NCI-H2081 treated with DMSO at 0.1 percent for 48 hours (cell line): ENCODE measurements at regions not wholly inside any gene's neighbourhood (a gene's known extent, or its start where the extent isn't known, plus 50 kb on each side); places are given as distances from the start of the nearest gene placed in this dataset.
A peak's percentile ranks its signal among the peaks of the same experiment; 100 is the strongest.

Experiments used
- DNase-seq: peaks from one replicate; lab custom pipeline; 2025; lab: John Stamatoyannopoulos, UW

- DNase-seq = no peak
These were observed 373.2 kb upstream of the ID4 start for GRCh38 chr6:19463925-19464324.

GRCh38 chr6:19465256-19465655 lies 371.9 kb upstream of the ID4 start:
- no peak for DNase-seq

- no peak for DNase-seq
These were observed 371.4 kb upstream of the ID4 start for GRCh38 chr6:19465760-19466159.

- DNase-seq = no peak
These were observed 366.8 kb upstream of the ID4 start for GRCh38 chr6:19470333-19470732.

GRCh38 chr6:19472153-19472552 lies 365.0 kb upstream of the ID4 start:
- DNase-seq = no peak

- DNase-seq = no peak
These were observed 364.3 kb upstream of the ID4 start for GRCh38 chr6:19472850-19473249.

- no peak for DNase-seq
These were observed 359.6 kb upstream of the ID4 start for GRCh38 chr6:19477563-19477962.

GRCh38 chr6:19478273-19478672 lies 358.9 kb upstream of the ID4 start:
- DNase-seq = no peak

GRCh38 chr6:19478992-19479391 lies 358.2 kb upstream of the ID4 start:
- no peak for DNase-seq

- no peak for DNase-seq
These were observed 357.6 kb upstream of the ID4 start for GRCh38 chr6:19479551-19479950.

GRCh38 chr6:19492636-19493405 lies 344.3 kb upstream of the ID4 start:
- no peak for DNase-seq

- no peak for DNase-seq
These were observed 335.4 kb upstream of the ID4 start for GRCh38 chr6:19501737-19502245.

GRCh38 chr6:19502301-19502700 lies 334.9 kb upstream of the ID4 start:
- DNase-seq = no peak

GRCh38 chr6:19515939-19516338 lies 321.2 kb upstream of the ID4 start:
- DNase-seq = no peak

- DNase-seq = no peak
These were observed 317.2 kb upstream of the ID4 start for GRCh38 chr6:19519941-19520340.

GRCh38 chr6:19524366-19525186 lies 312.6 kb upstream of the ID4 start:
- no peak for DNase-seq

- DNase-seq = no peak
These were observed 311.5 kb upstream of the ID4 start for GRCh38 chr6:19525673-19526072.

- DNase-seq = no peak
These were observed 307.0 kb upstream of the ID4 start for GRCh38 chr6:19530188-19530587.

- DNase-seq = no peak
These were observed 301.8 kb upstream of the ID4 start for GRCh38 chr6:19535351-19535750.

- no peak for DNase-seq
These were observed 300.3 kb upstream of the ID4 start for GRCh38 chr6:19536838-19537237.

- DNase-seq = peak; percentile 93
These were observed 299.1 kb upstream of the ID4 start for GRCh38 chr6:19538096-19538495.

- DNase-seq = no peak
These were observed 289.7 kb upstream of the ID4 start for GRCh38 chr6:19547507-19547906.

GRCh38 chr6:19549109-19549508 lies 288.1 kb upstream of the ID4 start:
- no peak for DNase-seq
